ENCODE measurements at regions not wholly inside any gene's neighbourhood (a gene's known extent, or its start where the extent isn't known, plus 50 kb on each side); places are given as distances from the start of the nearest gene placed in this dataset.
"Not testable (repeated sequence)": the region's sequence is repeated elsewhere in the genome, so short reads cannot be mapped to it uniquely, and the experiment has no call there.

DNA sequence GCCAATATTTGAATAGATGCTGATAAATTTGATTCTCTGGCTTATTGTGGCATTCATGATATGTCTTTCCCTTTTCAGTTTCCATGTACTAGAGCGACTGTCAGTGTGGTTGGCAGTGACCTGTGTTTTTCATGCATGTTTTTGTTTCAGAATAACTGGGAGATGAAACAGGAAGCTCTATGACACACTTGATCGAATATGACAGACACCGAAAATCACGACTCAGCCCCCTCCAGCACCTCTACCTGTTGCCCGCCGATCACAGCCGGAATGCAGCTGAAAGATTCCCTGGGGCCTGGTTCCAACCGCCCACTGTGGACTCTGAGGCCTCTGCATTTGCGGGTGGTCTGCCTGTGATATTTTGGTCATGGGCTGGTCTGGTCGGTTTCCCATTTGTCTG is 226.8 kb upstream of the PLGLB2 start:
- H3K27ac ChIP-seq (ENCODE audit: low read depth, low read length); H3K4me3 ChIP-seq (replicated peaks in 1 of 2; ENCODE audit: low read depth in 1 of 2, low read length in 2 of 2); H3K4me2 ChIP-seq (ENCODE audit: low read length); H2AFZ ChIP-seq (ENCODE audit: low read depth, low read length, poor library complexity, severe bottlenecking); CTCF ChIA-PET; H3K9ac ChIP-seq (ENCODE audit: low read length); H3K9me2 ChIP-seq (ENCODE audit: insufficient read depth); POLR2A ChIA-PET; H4K20me1 ChIP-seq (ENCODE audit: insufficient read depth); ATAC-seq; H3K4me1 ChIP-seq (ENCODE audit: control insufficient read depth in 1 of 2, insufficient read depth in 2 of 2, low read length in 2 of 2); DNase-seq (ENCODE audit: low read depth, low spot score); H3K9me3 ChIP-seq (ENCODE audit: control insufficient read depth in 1 of 2, insufficient read depth in 1 of 2, low read depth in 1 of 2, low read length in 2 of 2); intact Hi-C loops (cut with micrococcal nuclease); BruUV-seq (replicated peaks); H3K27me3 ChIP-seq (ENCODE audit: insufficient read depth, low read length); RAD21 ChIA-PET (ENCODE audit: low non-redundant PET in 1 of 2, low total read pairs in 2 of 2, uncharacterized antibody in 2 of 2, unreplicated experiment in 2 of 2); H3K36me3 ChIP-seq (ENCODE audit: control insufficient read depth in 1 of 2, insufficient read depth in 2 of 2, low read length in 2 of 2): not testable (repeated sequence)
- H3K79me2 ChIP-seq (ENCODE audit: insufficient read depth, low read length), result 0 out of 2 replicates have a peak, but pooled peaks cover 12% of the 10 kb centered on the region

DNA sequence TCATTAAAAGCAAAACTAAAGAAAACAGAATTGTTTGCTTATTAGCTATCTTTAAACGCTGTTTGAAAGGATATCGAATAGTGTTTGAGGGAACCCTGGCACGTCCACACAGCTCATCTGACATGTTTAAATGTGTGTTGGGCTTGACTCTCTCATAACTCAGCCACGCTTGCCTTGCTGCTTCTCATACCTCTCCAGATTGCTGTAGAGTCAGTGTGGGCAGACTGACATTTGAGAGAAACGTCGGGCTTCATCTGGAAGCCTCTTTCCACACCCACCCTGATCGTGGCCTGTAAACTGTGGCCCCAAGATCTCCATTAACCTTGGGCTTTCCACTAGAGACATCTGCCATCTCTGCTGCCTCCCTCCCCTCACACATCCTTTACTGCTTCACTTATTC is 226.4 kb upstream of the PLGLB2 start:
- H2AFZ ChIP-seq (ENCODE audit: low read depth, low read length, poor library complexity, severe bottlenecking); H3K4me3 ChIP-seq (replicated peaks in 1 of 2; ENCODE audit: low read depth in 1 of 2, low read length in 2 of 2); ATAC-seq; BruUV-seq (replicated peaks); H3K4me2 ChIP-seq (ENCODE audit: low read length); H4K20me1 ChIP-seq (ENCODE audit: insufficient read depth); CTCF ChIA-PET; H3K27me3 ChIP-seq (ENCODE audit: insufficient read depth, low read length); H3K36me3 ChIP-seq (ENCODE audit: control insufficient read depth in 1 of 2, insufficient read depth in 2 of 2, low read length in 2 of 2); H3K9me3 ChIP-seq (ENCODE audit: control insufficient read depth in 1 of 2, insufficient read depth in 1 of 2, low read depth in 1 of 2, low read length in 2 of 2); H3K27ac ChIP-seq (ENCODE audit: low read depth, low read length); POLR2A ChIA-PET; H3K9ac ChIP-seq (ENCODE audit: low read length); RAD21 ChIA-PET (ENCODE audit: low non-redundant PET in 1 of 2, low total read pairs in 2 of 2, uncharacterized antibody in 2 of 2, unreplicated experiment in 2 of 2); DNase-seq (ENCODE audit: low read depth, low spot score); intact Hi-C loops (cut with micrococcal nuclease); H3K4me1 ChIP-seq (ENCODE audit: control insufficient read depth in 1 of 2, insufficient read depth in 2 of 2, low read length in 2 of 2); H3K9me2 ChIP-seq (ENCODE audit: insufficient read depth): not testable (repeated sequence)
- H3K79me2 ChIP-seq (ENCODE audit: insufficient read depth, low read length), result 0 out of 2 replicates have a peak, but pooled peaks cover 12% of the 10 kb centered on the region

- intact Hi-C loops (cut with micrococcal nuclease); H3K79me2 ChIP-seq (ENCODE audit: insufficient read depth, low read length); RAD21 ChIA-PET (ENCODE audit: low non-redundant PET in 1 of 2, low total read pairs in 2 of 2, uncharacterized antibody in 2 of 2, unreplicated experiment in 2 of 2); DNase-seq (ENCODE audit: low read depth, low spot score); H3K9me3 ChIP-seq (ENCODE audit: control insufficient read depth in 1 of 2, insufficient read depth in 1 of 2, low read depth in 1 of 2, low read length in 2 of 2); POLR2A ChIA-PET; H3K9me2 ChIP-seq (ENCODE audit: insufficient read depth); H3K36me3 ChIP-seq (ENCODE audit: control insufficient read depth in 1 of 2, insufficient read depth in 2 of 2, low read length in 2 of 2); H3K27me3 ChIP-seq (ENCODE audit: insufficient read depth, low read length); H3K4me1 ChIP-seq (ENCODE audit: control insufficient read depth in 1 of 2, insufficient read depth in 2 of 2, low read length in 2 of 2); H3K4me3 ChIP-seq (replicated peaks in 1 of 2; ENCODE audit: low read depth in 1 of 2, low read length in 2 of 2); H3K27ac ChIP-seq (ENCODE audit: low read depth, low read length); H3K4me2 ChIP-seq (ENCODE audit: low read length); H2AFZ ChIP-seq (ENCODE audit: low read depth, low read length, poor library complexity, severe bottlenecking); H4K20me1 ChIP-seq (ENCODE audit: insufficient read depth); H3K9ac ChIP-seq (ENCODE audit: low read length); BruUV-seq (replicated peaks); ATAC-seq; CTCF ChIA-PET: not testable (repeated sequence)
Measured at GRCh38 chr2:87524619-87525188, 223.2 kb upstream of the PLGLB2 start.

GRCh38 chr2:87525497-87525991 is 222.3 kb upstream of the PLGLB2 start:
- H3K79me2 ChIP-seq (ENCODE audit: insufficient read depth, low read length); BruUV-seq (replicated peaks); H3K27me3 ChIP-seq (ENCODE audit: insufficient read depth, low read length); H2AFZ ChIP-seq (ENCODE audit: low read depth, low read length, poor library complexity, severe bottlenecking); H3K4me2 ChIP-seq (ENCODE audit: low read length); RAD21 ChIA-PET (ENCODE audit: low non-redundant PET in 1 of 2, low total read pairs in 2 of 2, uncharacterized antibody in 2 of 2, unreplicated experiment in 2 of 2); CTCF ChIA-PET; H3K4me1 ChIP-seq (ENCODE audit: control insufficient read depth in 1 of 2, insufficient read depth in 2 of 2, low read length in 2 of 2); DNase-seq (ENCODE audit: low read depth, low spot score); intact Hi-C loops (cut with micrococcal nuclease); H3K27ac ChIP-seq (ENCODE audit: low read depth, low read length); H3K9me2 ChIP-seq (ENCODE audit: insufficient read depth); H4K20me1 ChIP-seq (ENCODE audit: insufficient read depth); H3K9ac ChIP-seq (ENCODE audit: low read length); POLR2A ChIA-PET; H3K36me3 ChIP-seq (ENCODE audit: control insufficient read depth in 1 of 2, insufficient read depth in 2 of 2, low read length in 2 of 2); ATAC-seq; H3K4me3 ChIP-seq (replicated peaks in 1 of 2; ENCODE audit: low read depth in 1 of 2, low read length in 2 of 2); H3K9me3 ChIP-seq (ENCODE audit: control insufficient read depth in 1 of 2, insufficient read depth in 1 of 2, low read depth in 1 of 2, low read length in 2 of 2): not testable (repeated sequence)
